Neural progenitor cell (in vitro differentiated cells): ENCODE measurements at regions not wholly inside any gene's neighbourhood (a gene's known extent, or its start where the extent isn't known, plus 50 kb on each side); places are given as distances from the start of the nearest gene placed in this dataset.

Source experiments
- DNase-seq: peaks from one replicate; pipeline ENCODE4 v3.0.0-alpha.2; 2016; ENCODE audit warnings: low spot score
- H2AFZ ChIP-seq: fragments of 200-600 bp; sonication (generic); replicated peaks from 2 replicates; pipeline ENCODE4 v1.6.1; 2016; ENCODE audit warnings: antibody characterized with exemption
- H3F3A ChIP-seq: fragments of 200-600 bp; sonication (generic); 2 replicates; pipeline ENCODE4 v1.6.1; 2016; ENCODE audit warnings: antibody characterized with exemption, low read depth
- H3K27ac ChIP-seq: fragments of 200-600 bp; sonication (generic); 2 replicates; pipeline ENCODE4 v1.5.1; 2016; ENCODE audit warnings: mild to moderate bottlenecking
- H3K27me3 ChIP-seq: fragments of 200-600 bp; sonication (generic); 2 replicates; pipeline ENCODE4 v1.6.1; 2016; ENCODE audit warnings: mild to moderate bottlenecking, moderate library complexity
- H3K36me3 ChIP-seq: fragments of 200-600 bp; sonication (generic); 2 replicates; pipeline ENCODE4 v1.5.1; 2016
- H3K4me1 ChIP-seq: fragments of 200-600 bp; sonication (generic); 2 replicates; pipeline ENCODE4 v1.6.1; 2016; ENCODE audit warnings: mixed run types
- H3K4me2 ChIP-seq: fragments of 200-600 bp; sonication (generic); 2 replicates; pipeline ENCODE4 v1.6.1; 2016
- H3K4me3 ChIP-seq: fragments of 200-600 bp; sonication (generic); 2 replicates; pipeline ENCODE4 v1.5.1; 2016
- H3K79me2 ChIP-seq: fragments of 200-600 bp; sonication (generic); 2 replicates; pipeline ENCODE4 v1.6.1; 2016; ENCODE audit warnings: low read depth
- H3K9ac ChIP-seq: fragments of 200-600 bp; sonication (generic); 2 replicates; pipeline ENCODE4 v1.6.1; 2016
- H3K9me3 ChIP-seq: fragments of 200-600 bp; sonication (generic); 2 replicates; pipeline ENCODE4 v1.5.1; 2016; ENCODE audit warnings: low read depth
- H4K20me1 ChIP-seq: fragments of 200-600 bp; sonication (generic); 2 replicates; pipeline ENCODE4 v1.6.1; 2016; ENCODE audit warnings: low read depth
- H3K27ac Mint-ChIP-seq: 3 replicates; pipeline ENCODE4 v1.8.0; 2021; ENCODE audit warnings: mixed read lengths
- H3K27me3 Mint-ChIP-seq: 2 replicates; pipeline ENCODE4 v1.8.0; 2022; ENCODE audit warnings: low read depth, mild to moderate bottlenecking, inconsistent platforms, moderate library complexity, mixed read lengths; ENCODE audit not compliant: insufficient read depth
- H3K36me3 Mint-ChIP-seq: 3 replicates; pipeline ENCODE4 v1.8.0; 2021; ENCODE audit warnings: mixed read lengths
- H3K4me1 Mint-ChIP-seq: 3 replicates; pipeline ENCODE4 v1.8.0; 2021; ENCODE audit warnings: mixed read lengths
- H3K4me3 Mint-ChIP-seq: 3 replicates; pipeline ENCODE4 v1.8.0; 2021; ENCODE audit warnings: mild to moderate bottlenecking, moderate library complexity, mixed read lengths
- H3K9me3 Mint-ChIP-seq: 3 replicates; pipeline ENCODE4 v1.8.0; 2020; ENCODE audit warnings: mixed read lengths
- CTCF ChIP-seq: fragments of 200-600 bp; sonication (generic); IDR thresholded peaks from 2 replicates; pipeline ENCODE4 v1.5.1; 2017; ENCODE audit warnings: antibody characterized with exemption, mild to moderate bottlenecking
- EZH2 ChIP-seq: fragments of 200-600 bp; sonication (generic); IDR thresholded peaks from 2 replicates; pipeline ENCODE4 v1.6.1; 2017; ENCODE audit warnings: antibody characterized with exemption, mild to moderate bottlenecking, moderate library complexity
- EZH2phosphoT487 ChIP-seq: fragments of 200-600 bp; sonication (generic); IDR thresholded peaks from 2 replicates; pipeline ENCODE4 v1.6.1; 2017; ENCODE audit warnings: antibody characterized with exemption

DNA sequence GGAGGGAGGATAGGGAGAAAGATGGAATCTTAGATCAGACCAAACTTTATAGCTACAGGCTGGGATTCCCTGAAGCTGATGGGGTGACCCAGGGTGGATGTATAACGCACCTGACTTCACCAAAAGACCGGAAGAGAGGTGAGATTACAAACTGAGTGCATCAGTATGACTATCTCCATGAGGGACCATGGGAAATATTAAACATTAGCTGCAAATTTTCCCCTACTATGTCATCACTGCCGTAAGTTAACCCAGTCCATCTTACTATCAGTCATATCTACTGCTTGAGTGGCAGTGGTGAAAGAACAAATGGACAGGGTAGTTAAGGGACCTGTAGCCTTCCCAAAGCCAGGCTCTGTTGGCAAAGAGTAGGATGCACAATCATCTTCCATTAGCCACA lies 368.3 kb downstream of the EFNA5 start:
- H3K36me3 Mint-ChIP-seq: no peaks in the 10 kb centered on the region
- Histone ChIP-seq H3K79me2 (no peaks in the 10 kb centered on the region), H2AFZ (no peak overlapping the region), H3K9ac (no peak overlapping the region), H3F3A (no peaks in the 10 kb centered on the region), H3K27me3 (no peaks in the 10 kb centered on the region), H3K4me2 (no peak overlapping the region), H3K27ac (no peak overlapping the region), H3K36me3 (no peaks in the 10 kb centered on the region), H3K9me3 (no peaks in the 10 kb centered on the region), H3K4me1 (peaks cover 14% of the 10 kb centered on the region), H4K20me1 (no peaks in the 10 kb centered on the region), H3K4me3 (no peak overlapping the region)
- DNase-seq: no peak
- H3K4me3 Mint-ChIP-seq: no peak overlapping the region
- TF ChIP-seq EZH2 (no peak), CTCF (no peak), EZH2phosphoT487 (no peak)
- H3K27me3 Mint-ChIP-seq: peaks cover 2% of the 10 kb centered on the region
- no peaks in the 10 kb centered on the region for H3K9me3 Mint-ChIP-seq
- H3K4me1 Mint-ChIP-seq: peaks cover 11% of the 10 kb centered on the region
- H3K27ac Mint-ChIP-seq: no peak overlapping the region

GRCh38 chr5:107301999-107302398 lies 368.7 kb downstream of the EFNA5 start:
- no peak overlapping the region for H2AFZ ChIP-seq

GRCh38 chr5:107300721-107301327 lies 369.9 kb downstream of the EFNA5 start:
- H3K9me3 Mint-ChIP-seq: no peaks in the 10 kb centered on the region
- H3K27ac Mint-ChIP-seq: no peak overlapping the region
- no peaks in the 10 kb centered on the region for H3F3A ChIP-seq
- DNase-seq: no peak
- H2AFZ ChIP-seq: no peak overlapping the region
- H3K4me1 Mint-ChIP-seq: peaks cover 11% of the 10 kb centered on the region
- no peak overlapping the region for H3K27ac ChIP-seq
- H3K4me2 ChIP-seq: no peak overlapping the region
- H4K20me1 ChIP-seq: no peaks in the 10 kb centered on the region
- H3K27me3 ChIP-seq: no peaks in the 10 kb centered on the region
- H3K9ac ChIP-seq: no peak overlapping the region
- H3K27me3 Mint-ChIP-seq: peaks cover 3% of the 10 kb centered on the region
- H3K36me3 ChIP-seq: no peaks in the 10 kb centered on the region
- no peak overlapping the region for H3K4me3 Mint-ChIP-seq
- no peaks in the 10 kb centered on the region for H3K9me3 ChIP-seq
- TF ChIP-seq EZH2: no peak
- TF ChIP-seq EZH2phosphoT487: no peak
- no peak for TF ChIP-seq CTCF
- H3K36me3 Mint-ChIP-seq: no peaks in the 10 kb centered on the region
- H3K4me1 ChIP-seq: peaks cover 22% of the 10 kb centered on the region
- no peaks in the 10 kb centered on the region for H3K79me2 ChIP-seq
- no peak overlapping the region for H3K4me3 ChIP-seq

More at GRCh38 chr5:107301999-107302398, 368.7 kb downstream of the EFNA5 start:
- no peak overlapping the region for H3K27ac ChIP-seq
- no peaks in the 10 kb centered on the region for H3K79me2 ChIP-seq
- no peak overlapping the region for H3K9ac ChIP-seq
- no peak overlapping the region for H3K4me3 Mint-ChIP-seq
- no peak for DNase-seq
- H3K4me1 ChIP-seq: peaks cover 14% of the 10 kb centered on the region
- H3K27me3 ChIP-seq: no peaks in the 10 kb centered on the region
- TF ChIP-seq EZH2phosphoT487 (no peak), CTCF (no peak), EZH2 (no peak)
- H3K9me3 ChIP-seq: no peaks in the 10 kb centered on the region
- peaks cover 3% of the 10 kb centered on the region for H3K27me3 Mint-ChIP-seq
- no peak overlapping the region for H3K4me2 ChIP-seq
- no peaks in the 10 kb centered on the region for H3F3A ChIP-seq
- H3K36me3 Mint-ChIP-seq: no peaks in the 10 kb centered on the region
- H3K4me3 ChIP-seq: no peak overlapping the region
- H4K20me1 ChIP-seq: no peaks in the 10 kb centered on the region
- H3K9me3 Mint-ChIP-seq: no peaks in the 10 kb centered on the region
- peaks cover 11% of the 10 kb centered on the region for H3K4me1 Mint-ChIP-seq
- H3K27ac Mint-ChIP-seq: no peak overlapping the region
- no peaks in the 10 kb centered on the region for H3K36me3 ChIP-seq
